Liver (tissue), 2 donors: ENCODE measurements at regions not wholly inside any gene's neighbourhood (a gene's known extent, or its start where the extent isn't known, plus 50 kb on each side); places are given as distances from the start of the nearest gene placed in this dataset.
"Not testable (repeated sequence)": the region's sequence is repeated elsewhere in the genome, so short reads cannot be mapped to it uniquely, and the experiment has no call there.

Source experiments
- TF ChIP-seq, protein P1 (sequence below): fragments of 150-350 bp; IDR thresholded peaks from 2 replicates; pipeline ENCODE4 v1.5.1; 2017; ENCODE audit warnings: improper control_type of control experiment, low read depth, low read length; ENCODE audit not compliant: missing input control
- TF ChIP-seq, protein P2 (sequence below): IDR thresholded peaks from 2 replicates; pipeline ENCODE4 v1.6.1; 2016; ENCODE audit warnings: antibody characterized with exemption, mild to moderate bottlenecking
- donor health status: healthy.

DNA sequence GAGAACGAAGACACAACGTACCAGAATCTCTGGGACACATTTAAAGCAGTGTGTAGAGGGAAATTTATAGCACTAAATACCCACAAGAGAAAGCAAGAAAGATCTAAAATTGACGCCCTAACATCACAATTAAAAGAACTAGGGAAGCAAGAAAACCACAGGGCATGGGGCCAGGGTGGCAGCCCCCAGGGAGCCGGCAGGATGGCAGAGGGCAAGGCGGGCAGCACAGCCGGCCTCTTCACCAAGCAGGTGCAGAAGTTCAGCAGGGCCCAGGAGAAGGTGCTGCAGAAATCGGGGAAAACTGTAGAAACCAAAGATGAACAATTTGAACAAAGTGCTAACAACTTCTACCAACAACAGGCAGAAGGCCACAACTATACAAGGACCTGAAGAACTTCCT is 99.1 kb downstream of the HNRNPD start:
- TF ChIP-seq, protein P1, sequence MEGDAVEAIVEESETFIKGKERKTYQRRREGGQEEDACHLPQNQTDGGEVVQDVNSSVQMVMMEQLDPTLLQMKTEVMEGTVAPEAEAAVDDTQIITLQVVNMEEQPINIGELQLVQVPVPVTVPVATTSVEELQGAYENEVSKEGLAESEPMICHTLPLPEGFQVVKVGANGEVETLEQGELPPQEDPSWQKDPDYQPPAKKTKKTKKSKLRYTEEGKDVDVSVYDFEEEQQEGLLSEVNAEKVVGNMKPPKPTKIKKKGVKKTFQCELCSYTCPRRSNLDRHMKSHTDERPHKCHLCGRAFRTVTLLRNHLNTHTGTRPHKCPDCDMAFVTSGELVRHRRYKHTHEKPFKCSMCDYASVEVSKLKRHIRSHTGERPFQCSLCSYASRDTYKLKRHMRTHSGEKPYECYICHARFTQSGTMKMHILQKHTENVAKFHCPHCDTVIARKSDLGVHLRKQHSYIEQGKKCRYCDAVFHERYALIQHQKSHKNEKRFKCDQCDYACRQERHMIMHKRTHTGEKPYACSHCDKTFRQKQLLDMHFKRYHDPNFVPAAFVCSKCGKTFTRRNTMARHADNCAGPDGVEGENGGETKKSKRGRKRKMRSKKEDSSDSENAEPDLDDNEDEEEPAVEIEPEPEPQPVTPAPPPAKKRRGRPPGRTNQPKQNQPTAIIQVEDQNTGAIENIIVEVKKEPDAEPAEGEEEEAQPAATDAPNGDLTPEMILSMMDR, result not testable (repeated sequence)
- TF ChIP-seq, protein P2, sequence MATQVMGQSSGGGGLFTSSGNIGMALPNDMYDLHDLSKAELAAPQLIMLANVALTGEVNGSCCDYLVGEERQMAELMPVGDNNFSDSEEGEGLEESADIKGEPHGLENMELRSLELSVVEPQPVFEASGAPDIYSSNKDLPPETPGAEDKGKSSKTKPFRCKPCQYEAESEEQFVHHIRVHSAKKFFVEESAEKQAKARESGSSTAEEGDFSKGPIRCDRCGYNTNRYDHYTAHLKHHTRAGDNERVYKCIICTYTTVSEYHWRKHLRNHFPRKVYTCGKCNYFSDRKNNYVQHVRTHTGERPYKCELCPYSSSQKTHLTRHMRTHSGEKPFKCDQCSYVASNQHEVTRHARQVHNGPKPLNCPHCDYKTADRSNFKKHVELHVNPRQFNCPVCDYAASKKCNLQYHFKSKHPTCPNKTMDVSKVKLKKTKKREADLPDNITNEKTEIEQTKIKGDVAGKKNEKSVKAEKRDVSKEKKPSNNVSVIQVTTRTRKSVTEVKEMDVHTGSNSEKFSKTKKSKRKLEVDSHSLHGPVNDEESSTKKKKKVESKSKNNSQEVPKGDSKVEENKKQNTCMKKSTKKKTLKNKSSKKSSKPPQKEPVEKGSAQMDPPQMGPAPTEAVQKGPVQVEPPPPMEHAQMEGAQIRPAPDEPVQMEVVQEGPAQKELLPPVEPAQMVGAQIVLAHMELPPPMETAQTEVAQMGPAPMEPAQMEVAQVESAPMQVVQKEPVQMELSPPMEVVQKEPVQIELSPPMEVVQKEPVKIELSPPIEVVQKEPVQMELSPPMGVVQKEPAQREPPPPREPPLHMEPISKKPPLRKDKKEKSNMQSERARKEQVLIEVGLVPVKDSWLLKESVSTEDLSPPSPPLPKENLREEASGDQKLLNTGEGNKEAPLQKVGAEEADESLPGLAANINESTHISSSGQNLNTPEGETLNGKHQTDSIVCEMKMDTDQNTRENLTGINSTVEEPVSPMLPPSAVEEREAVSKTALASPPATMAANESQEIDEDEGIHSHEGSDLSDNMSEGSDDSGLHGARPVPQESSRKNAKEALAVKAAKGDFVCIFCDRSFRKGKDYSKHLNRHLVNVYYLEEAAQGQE, result not testable (repeated sequence)
